ENCODE measurements at regions not wholly inside any gene's neighbourhood (a gene's known extent, or its start where the extent isn't known, plus 50 kb on each side); places are given as distances from the start of the nearest gene placed in this dataset.

- no peaks in the 10 kb centered on the region for H3K27me3 ChIP-seq (ENCODE audit: control insufficient read depth, insufficient read depth, low read length)
- DNase-seq (ENCODE audit: low read depth in 2 of 2): peak in 1 of 2 donors; percentile 39
- no peaks in the 10 kb centered on the region for H3K79me2 ChIP-seq (ENCODE audit: control insufficient read depth, insufficient read depth, low read length)
- no peak overlapping the region for H2AFZ ChIP-seq (ENCODE audit: low read length)
- H3K9me3 ChIP-seq (ENCODE audit: control insufficient read depth, insufficient read depth, low read depth, low read length): no peaks in the 10 kb centered on the region
- H3K4me1 ChIP-seq (ENCODE audit: control insufficient read depth, extremely low read depth, insufficient read depth, low read length): no peaks in the 10 kb centered on the region
- H3K4me2 ChIP-seq (ENCODE audit: extremely low read depth, insufficient read depth, low read length): no peak overlapping the region
- no peaks in the 10 kb centered on the region for H3K36me3 ChIP-seq (ENCODE audit: control insufficient read depth, insufficient read depth, low read length)
- H4K20me1 ChIP-seq (ENCODE audit: control insufficient read depth, extremely low read depth, insufficient read depth, low read length): no peaks in the 10 kb centered on the region
- no peak overlapping the region for H3K27ac ChIP-seq (ENCODE audit: insufficient read depth, low read length)
- no peak overlapping the region for H3K4me3 ChIP-seq (replicated peaks in 1 of 4; ENCODE audit: control extremely low read depth in 1 of 4, insufficient read depth in 1 of 4, low read depth in 3 of 4, low read length in 4 of 4)
- TF ChIP-seq CTCF (conservative IDR thresholded peaks at IDR 0.05 in 1 of 2, IDR thresholded peaks at IDR 0.05 in 1 of 2; ENCODE audit: low read depth in 1 of 2, low read length in 2 of 2): no peak
- TF ChIP-seq EZH2 (IDR thresholded peaks at IDR 0.05; ENCODE audit: low read length, missing control alignments): no peak
- no peak overlapping the region for H3K9ac ChIP-seq (ENCODE audit: insufficient read depth, low read length)
Measured at GRCh38 chr1:67540733-67541125, 110.5 kb upstream of the SERBP1 start.

GRCh38 chr1:67542747-67543146, 112.5 kb upstream of the SERBP1 start:
- no peak for DNase-seq (ENCODE audit: low read depth in 2 of 2)
- no peaks in the 10 kb centered on the region for H3K79me2 ChIP-seq (ENCODE audit: control insufficient read depth, insufficient read depth, low read length)
- H3K4me3 ChIP-seq (replicated peaks in 1 of 4; ENCODE audit: control extremely low read depth in 1 of 4, insufficient read depth in 1 of 4, low read depth in 3 of 4, low read length in 4 of 4): no peak overlapping the region
- no peaks in the 10 kb centered on the region for H4K20me1 ChIP-seq (ENCODE audit: control insufficient read depth, extremely low read depth, insufficient read depth, low read length)
- H3K9ac ChIP-seq (ENCODE audit: insufficient read depth, low read length): no peak overlapping the region
- TF ChIP-seq EZH2 (IDR thresholded peaks at IDR 0.05; ENCODE audit: low read length, missing control alignments): no peak
- no peak for TF ChIP-seq CTCF (conservative IDR thresholded peaks at IDR 0.05 in 1 of 2, IDR thresholded peaks at IDR 0.05 in 1 of 2; ENCODE audit: low read depth in 1 of 2, low read length in 2 of 2)
- no peak overlapping the region for H2AFZ ChIP-seq (ENCODE audit: low read length)
- H3K4me1 ChIP-seq (ENCODE audit: control insufficient read depth, extremely low read depth, insufficient read depth, low read length): no peaks in the 10 kb centered on the region
- H3K27me3 ChIP-seq (ENCODE audit: control insufficient read depth, insufficient read depth, low read length): no peaks in the 10 kb centered on the region
- no peaks in the 10 kb centered on the region for H3K9me3 ChIP-seq (ENCODE audit: control insufficient read depth, insufficient read depth, low read depth, low read length)
- H3K27ac ChIP-seq (ENCODE audit: insufficient read depth, low read length): no peak overlapping the region
- H3K4me2 ChIP-seq (ENCODE audit: extremely low read depth, insufficient read depth, low read length): no peak overlapping the region
- no peaks in the 10 kb centered on the region for H3K36me3 ChIP-seq (ENCODE audit: control insufficient read depth, insufficient read depth, low read length)

- DNase-seq (ENCODE audit: low read depth in 2 of 2): peak in 1 of 2 donors; percentile 25
- Histone ChIP-seq H3K4me1 (ENCODE audit: control insufficient read depth, extremely low read depth, insufficient read depth, low read length) (no peaks in the 10 kb centered on the region), H4K20me1 (ENCODE audit: control insufficient read depth, extremely low read depth, insufficient read depth, low read length) (no peaks in the 10 kb centered on the region), H3K36me3 (ENCODE audit: control insufficient read depth, insufficient read depth, low read length) (no peaks in the 10 kb centered on the region), H3K79me2 (ENCODE audit: control insufficient read depth, insufficient read depth, low read length) (no peaks in the 10 kb centered on the region), H3K9me3 (ENCODE audit: control insufficient read depth, insufficient read depth, low read depth, low read length) (no peaks in the 10 kb centered on the region), H2AFZ (ENCODE audit: low read length) (no peak overlapping the region), H3K27me3 (ENCODE audit: control insufficient read depth, insufficient read depth, low read length) (no peaks in the 10 kb centered on the region), H3K9ac (ENCODE audit: insufficient read depth, low read length) (no peak overlapping the region), H3K27ac (ENCODE audit: insufficient read depth, low read length) (no peak overlapping the region), H3K4me2 (ENCODE audit: extremely low read depth, insufficient read depth, low read length) (no peak overlapping the region), H3K4me3 (replicated peaks in 1 of 4; ENCODE audit: control extremely low read depth in 1 of 4, insufficient read depth in 1 of 4, low read depth in 3 of 4, low read length in 4 of 4) (no peak overlapping the region)
- TF ChIP-seq EZH2 (IDR thresholded peaks at IDR 0.05; ENCODE audit: low read length, missing control alignments) (no peak), CTCF (conservative IDR thresholded peaks at IDR 0.05 in 1 of 2, IDR thresholded peaks at IDR 0.05 in 1 of 2; ENCODE audit: low read depth in 1 of 2, low read length in 2 of 2) (no peak)
Measured at GRCh38 chr1:67544921-67545320, 114.7 kb upstream of the SERBP1 start.

Data from fibroblast of lung (primary cell).